Mammary epithelial cell (primary cell): ENCODE measurements at regions not wholly inside any gene's neighbourhood (a gene's known extent, or its start where the extent isn't known, plus 50 kb on each side); places are given as distances from the start of the nearest gene placed in this dataset.

Source experiments
- EZH2 ChIP-seq: IDR thresholded peaks from 2 replicates; pipeline ENCODE4 v1.6.1; 2012; ENCODE audit warnings: low read length, inconsistent platforms, borderline replicate concordance
- TF ChIP-seq, protein P1 (sequence below), 2 donors: IDR thresholded peaks in 1 of 2; conservative IDR thresholded peaks in 1 of 2; 2 replicates each; pipeline ENCODE4 v1.5.1; 2011 to 2012; ENCODE audit warnings: inconsistent platforms in 2 of 2, low read length in 2 of 2, mild to moderate bottlenecking in 2 of 2, control low read depth in 1 of 2, low read depth in 1 of 2; ENCODE audit not compliant: insufficient read depth in 1 of 2; ENCODE audit errors: extremely low read depth in 1 of 2

DNA sequence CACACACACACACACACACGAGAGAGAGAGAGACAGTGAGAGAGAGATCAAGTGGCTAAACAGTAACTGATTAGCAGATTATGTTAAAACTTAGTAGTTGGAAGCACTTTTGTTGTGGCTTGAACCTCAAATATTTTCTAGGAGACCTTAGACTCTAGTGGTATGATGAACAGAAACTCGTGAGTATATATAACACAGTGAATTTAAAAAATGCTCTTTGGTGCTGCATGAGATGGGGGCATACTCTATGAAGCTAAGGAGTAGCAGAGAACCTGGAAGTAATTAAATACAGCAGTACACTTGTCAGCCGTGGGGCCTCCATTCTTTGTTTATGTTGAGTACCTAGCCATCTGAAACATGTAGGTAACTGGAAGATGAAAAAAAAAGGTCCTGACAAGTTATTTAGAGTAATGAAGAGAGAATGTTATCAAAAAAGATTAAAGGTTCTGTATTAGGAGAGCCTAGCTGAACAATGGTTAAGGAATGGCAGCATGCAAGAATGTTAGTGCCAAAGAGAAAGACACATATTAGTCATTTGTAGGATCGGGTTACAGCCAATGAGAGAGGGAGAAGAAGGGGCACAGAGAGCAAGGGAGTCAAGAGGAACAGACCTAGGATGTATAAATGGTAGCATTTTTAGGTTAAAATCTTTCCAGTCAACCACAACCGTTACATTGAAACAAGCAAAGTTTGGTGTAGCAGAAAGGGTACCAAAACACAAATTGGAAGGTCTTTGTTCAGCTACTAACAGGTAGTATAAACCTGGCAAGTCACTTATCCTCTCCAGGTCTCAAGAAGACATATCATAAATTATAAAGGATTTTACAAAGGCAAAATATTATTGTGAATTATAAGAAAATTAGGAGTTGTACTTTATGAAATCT lies 316.7 kb upstream of the DIPK2B start:
- TF ChIP-seq EZH2, result no peak
- TF ChIP-seq, protein P1, sequence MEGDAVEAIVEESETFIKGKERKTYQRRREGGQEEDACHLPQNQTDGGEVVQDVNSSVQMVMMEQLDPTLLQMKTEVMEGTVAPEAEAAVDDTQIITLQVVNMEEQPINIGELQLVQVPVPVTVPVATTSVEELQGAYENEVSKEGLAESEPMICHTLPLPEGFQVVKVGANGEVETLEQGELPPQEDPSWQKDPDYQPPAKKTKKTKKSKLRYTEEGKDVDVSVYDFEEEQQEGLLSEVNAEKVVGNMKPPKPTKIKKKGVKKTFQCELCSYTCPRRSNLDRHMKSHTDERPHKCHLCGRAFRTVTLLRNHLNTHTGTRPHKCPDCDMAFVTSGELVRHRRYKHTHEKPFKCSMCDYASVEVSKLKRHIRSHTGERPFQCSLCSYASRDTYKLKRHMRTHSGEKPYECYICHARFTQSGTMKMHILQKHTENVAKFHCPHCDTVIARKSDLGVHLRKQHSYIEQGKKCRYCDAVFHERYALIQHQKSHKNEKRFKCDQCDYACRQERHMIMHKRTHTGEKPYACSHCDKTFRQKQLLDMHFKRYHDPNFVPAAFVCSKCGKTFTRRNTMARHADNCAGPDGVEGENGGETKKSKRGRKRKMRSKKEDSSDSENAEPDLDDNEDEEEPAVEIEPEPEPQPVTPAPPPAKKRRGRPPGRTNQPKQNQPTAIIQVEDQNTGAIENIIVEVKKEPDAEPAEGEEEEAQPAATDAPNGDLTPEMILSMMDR (conservative IDR thresholded peaks at IDR 0.05 in 1 of 2, IDR thresholded peaks at IDR 0.05 in 1 of 2; ENCODE audit: extremely low read depth in 1 of 2, insufficient read depth in 1 of 2, low read depth in 1 of 2, low read length in 2 of 2), result no peak
